ENCODE measurements at regions not wholly inside any gene's neighbourhood (a gene's known extent, or its start where the extent isn't known, plus 50 kb on each side); places are given as distances from the start of the nearest gene placed in this dataset.

DNA sequence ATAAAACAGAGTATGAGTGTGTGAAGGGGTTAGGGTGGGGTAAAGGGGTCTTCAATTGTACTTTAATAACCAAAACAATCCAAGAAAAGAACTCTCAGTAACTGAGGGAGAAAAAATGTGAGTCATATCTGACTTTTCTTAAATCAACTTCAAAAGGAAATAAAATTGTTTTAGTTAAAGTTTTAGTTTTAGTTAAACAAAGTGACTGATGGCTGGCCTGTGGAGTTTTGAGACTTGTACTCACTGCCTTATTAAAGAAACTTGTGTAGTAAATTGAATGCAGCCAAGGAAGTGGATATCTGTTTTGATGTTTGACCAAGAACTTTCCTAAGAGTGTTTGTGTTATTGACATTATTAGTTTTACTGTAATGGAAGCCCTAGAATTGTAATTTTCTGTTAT is 2032.6 kb downstream of the MAT2B start:
- DNase-seq (no peak), ATAC-seq (no peak)
- ChIA-PET POLR2A (no interaction called here), CTCF (no interaction called here)
- Mint-ChIP-seq H3K36me3 (no peaks in the 10 kb centered on the region), H3K4me1 (no peaks in the 10 kb centered on the region), H3K27ac (no peak overlapping the region), H3K9me3 (peaks cover 0 to 8% (median 3%) of the 10 kb centered on the region in 11 donors), H3K27me3 (no peaks in the 10 kb centered on the region), H3K4me3 (no peak overlapping the region)
- Histone ChIP-seq H3K27ac (ENCODE audit: low read depth, low read length) (no peak overlapping the region), H3K9me3 (ENCODE audit: control insufficient read depth in 2 of 3, low read length in 3 of 3) (no peaks in the 10 kb centered on the region), H3K4me3 (ENCODE audit: low read length) (no peak overlapping the region), H3K4me1 (ENCODE audit: control insufficient read depth in 2 of 2, insufficient read depth in 2 of 2, low read length in 2 of 2) (no peaks in the 10 kb centered on the region), H3K27me3 (ENCODE audit: control insufficient read depth in 2 of 2, insufficient read depth in 2 of 2, low read length in 2 of 2) (no peaks in the 10 kb centered on the region), H3K36me3 (ENCODE audit: control insufficient read depth in 2 of 3, insufficient read depth in 3 of 3, low read length in 3 of 3) (no peaks in the 10 kb centered on the region)
- intact Hi-C loops (cut with micrococcal nuclease): no loop called here

GRCh38 chr5:165559645-165560044 is 2054.2 kb downstream of the MAT2B start:
- ATAC-seq (no peak), DNase-seq (no peak)
- no peaks in the 10 kb centered on the region for H3K36me3 Mint-ChIP-seq
- H3K27me3 Mint-ChIP-seq: no peaks in the 10 kb centered on the region
- no peak overlapping the region for H3K27ac Mint-ChIP-seq
- Histone ChIP-seq H3K27me3 (ENCODE audit: control insufficient read depth in 2 of 2, insufficient read depth in 2 of 2, low read length in 2 of 2) (no peaks in the 10 kb centered on the region), H3K36me3 (ENCODE audit: control insufficient read depth in 2 of 3, insufficient read depth in 3 of 3, low read length in 3 of 3) (no peaks in the 10 kb centered on the region), H3K4me3 (ENCODE audit: low read length) (no peak overlapping the region), H3K9me3 (ENCODE audit: control insufficient read depth in 2 of 3, low read length in 3 of 3) (no peaks in the 10 kb centered on the region), H3K4me1 (ENCODE audit: control insufficient read depth in 2 of 2, insufficient read depth in 2 of 2, low read length in 2 of 2) (no peaks in the 10 kb centered on the region), H3K27ac (ENCODE audit: low read depth, low read length) (no peak overlapping the region)
- no peaks in the 10 kb centered on the region for H3K4me1 Mint-ChIP-seq
- POLR2A ChIA-PET: no interaction called here
- no peak overlapping the region for H3K4me3 Mint-ChIP-seq
- intact Hi-C loops (cut with micrococcal nuclease): no loop called here
- CTCF ChIA-PET: no interaction called here
- H3K9me3 Mint-ChIP-seq: peaks cover 0 to 10% (median 0%) of the 10 kb centered on the region in 11 donors

DNA sequence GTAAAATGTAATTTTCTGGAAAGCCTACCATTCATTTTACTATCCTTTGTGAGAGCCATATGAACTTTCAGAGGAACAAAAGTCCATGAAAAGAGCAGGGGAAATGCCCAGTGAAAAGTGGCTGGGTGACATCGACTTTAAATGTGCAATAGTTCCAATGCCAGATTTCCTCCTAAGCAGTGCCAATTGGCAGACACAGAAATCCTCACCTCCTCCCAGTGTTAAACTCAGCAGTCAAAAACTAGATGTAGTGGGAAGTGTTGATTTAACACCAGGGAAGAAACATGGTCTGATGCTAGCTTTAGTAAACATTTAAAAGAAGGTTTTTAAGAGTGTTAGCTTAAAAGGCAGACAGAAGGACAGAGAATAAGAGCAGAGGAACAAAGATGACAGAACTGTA is 2055.2 kb downstream of the MAT2B start:
- Histone ChIP-seq H3K27me3 (ENCODE audit: control insufficient read depth in 2 of 2, insufficient read depth in 2 of 2, low read length in 2 of 2) (no peaks in the 10 kb centered on the region), H3K36me3 (ENCODE audit: control insufficient read depth in 2 of 3, insufficient read depth in 3 of 3, low read length in 3 of 3) (no peaks in the 10 kb centered on the region), H3K4me1 (ENCODE audit: control insufficient read depth in 2 of 2, insufficient read depth in 2 of 2, low read length in 2 of 2) (no peaks in the 10 kb centered on the region), H3K9me3 (ENCODE audit: control insufficient read depth in 2 of 3, low read length in 3 of 3) (no peaks in the 10 kb centered on the region), H3K27ac (ENCODE audit: low read depth, low read length) (no peak overlapping the region), H3K4me3 (ENCODE audit: low read length) (no peak overlapping the region)
- H3K36me3 Mint-ChIP-seq: no peaks in the 10 kb centered on the region
- ChIA-PET POLR2A (no interaction called here), CTCF (no interaction called here)
- H3K27me3 Mint-ChIP-seq: no peaks in the 10 kb centered on the region
- no peak for ATAC-seq
- no peak for DNase-seq
- H3K4me1 Mint-ChIP-seq: no peaks in the 10 kb centered on the region
- peaks cover 0 to 10% (median 0%) of the 10 kb centered on the region in 11 donors for H3K9me3 Mint-ChIP-seq
- intact Hi-C loops (cut with micrococcal nuclease): no loop called here
- no peak overlapping the region for H3K4me3 Mint-ChIP-seq
- no peak overlapping the region for H3K27ac Mint-ChIP-seq

GRCh38 chr5:165565911-165566310 is 2060.5 kb downstream of the MAT2B start:
- H3K9me3 ChIP-seq (ENCODE audit: control insufficient read depth in 2 of 3, low read length in 3 of 3): no peaks in the 10 kb centered on the region
- Mint-ChIP-seq H3K27me3 (no peaks in the 10 kb centered on the region), H3K4me3 (no peak overlapping the region), H3K27ac (no peak overlapping the region), H3K9me3 (peaks cover 0 to 10% (median 4%) of the 10 kb centered on the region in 11 donors), H3K36me3 (no peaks in the 10 kb centered on the region), H3K4me1 (no peaks in the 10 kb centered on the region)
- no peaks in the 10 kb centered on the region for H3K36me3 ChIP-seq (ENCODE audit: control insufficient read depth in 2 of 3, insufficient read depth in 3 of 3, low read length in 3 of 3)
- intact Hi-C loops (cut with micrococcal nuclease): no loop called here
- H3K4me3 ChIP-seq (ENCODE audit: low read length): no peak overlapping the region
- no peak overlapping the region for H3K27ac ChIP-seq (ENCODE audit: low read depth, low read length)
- no peak for ATAC-seq
- no peak for DNase-seq
- ChIA-PET POLR2A (no interaction called here), CTCF (no interaction called here)
- no peaks in the 10 kb centered on the region for H3K27me3 ChIP-seq (ENCODE audit: control insufficient read depth in 2 of 2, insufficient read depth in 2 of 2, low read length in 2 of 2)
- H3K4me1 ChIP-seq (ENCODE audit: control insufficient read depth in 2 of 2, insufficient read depth in 2 of 2, low read length in 2 of 2): no peaks in the 10 kb centered on the region

- Mint-ChIP-seq H3K9me3 (peaks cover 0 to 27% (median 10%) of the 10 kb centered on the region in 11 donors), H3K4me3 (no peak overlapping the region), H3K27ac (no peak overlapping the region), H3K4me1 (no peaks in the 10 kb centered on the region), H3K36me3 (no peaks in the 10 kb centered on the region), H3K27me3 (no peaks in the 10 kb centered on the region)
- H3K27me3 ChIP-seq (ENCODE audit: control insufficient read depth in 2 of 2, insufficient read depth in 2 of 2, low read length in 2 of 2): no peaks in the 10 kb centered on the region
- DNase-seq (no peak), ATAC-seq (no peak)
- H3K4me3 ChIP-seq (ENCODE audit: low read length): no peak overlapping the region
- ChIA-PET POLR2A (no interaction called here), CTCF (no interaction called here)
- intact Hi-C loops (cut with micrococcal nuclease): no loop called here
- no peaks in the 10 kb centered on the region for H3K36me3 ChIP-seq (ENCODE audit: control insufficient read depth in 2 of 3, insufficient read depth in 3 of 3, low read length in 3 of 3)
- H3K4me1 ChIP-seq (ENCODE audit: control insufficient read depth in 2 of 2, insufficient read depth in 2 of 2, low read length in 2 of 2): no peaks in the 10 kb centered on the region
- no peaks in the 10 kb centered on the region for H3K9me3 ChIP-seq (ENCODE audit: control insufficient read depth in 2 of 3, low read length in 3 of 3)
- H3K27ac ChIP-seq (ENCODE audit: low read depth, low read length): no peak overlapping the region
Observed at GRCh38 chr5:165569551-165569950, 2064.1 kb downstream of the MAT2B start.

- CTCF ChIA-PET: no interaction called here
- intact Hi-C loops (cut with micrococcal nuclease): no loop called here
- Histone ChIP-seq H3K36me3 (ENCODE audit: control insufficient read depth in 2 of 3, insufficient read depth in 3 of 3, low read length in 3 of 3) (no peaks in the 10 kb centered on the region), H3K4me1 (ENCODE audit: control insufficient read depth in 2 of 2, insufficient read depth in 2 of 2, low read length in 2 of 2) (no peaks in the 10 kb centered on the region), H3K27me3 (ENCODE audit: control insufficient read depth in 2 of 2, insufficient read depth in 2 of 2, low read length in 2 of 2) (no peaks in the 10 kb centered on the region), H3K9me3 (ENCODE audit: control insufficient read depth in 2 of 3, low read length in 3 of 3) (no peaks in the 10 kb centered on the region), H3K27ac (ENCODE audit: low read depth, low read length) (no peak overlapping the region), H3K4me3 (ENCODE audit: low read length) (no peak overlapping the region)
- ATAC-seq (no peak), DNase-seq (no peak)
- no peak overlapping the region for H3K27ac Mint-ChIP-seq
- peaks cover 1 to 30% (median 11%) of the 10 kb centered on the region in 11 donors for H3K9me3 Mint-ChIP-seq
- H3K27me3 Mint-ChIP-seq: no peaks in the 10 kb centered on the region
- H3K36me3 Mint-ChIP-seq: no peaks in the 10 kb centered on the region
- no peak overlapping the region for H3K4me3 Mint-ChIP-seq
- POLR2A ChIA-PET: no interaction called here
- H3K4me1 Mint-ChIP-seq: no peaks in the 10 kb centered on the region
Observed at GRCh38 chr5:165573445-165573844, 2068.0 kb downstream of the MAT2B start.

GRCh38 chr5:165574100-165574499 is 2068.7 kb downstream of the MAT2B start:
- Histone ChIP-seq H3K4me3 (ENCODE audit: low read length) (no peak overlapping the region), H3K4me1 (ENCODE audit: control insufficient read depth in 2 of 2, insufficient read depth in 2 of 2, low read length in 2 of 2) (no peaks in the 10 kb centered on the region), H3K9me3 (ENCODE audit: control insufficient read depth in 2 of 3, low read length in 3 of 3) (no peaks in the 10 kb centered on the region), H3K27me3 (ENCODE audit: control insufficient read depth in 2 of 2, insufficient read depth in 2 of 2, low read length in 2 of 2) (no peaks in the 10 kb centered on the region), H3K36me3 (ENCODE audit: control insufficient read depth in 2 of 3, insufficient read depth in 3 of 3, low read length in 3 of 3) (no peaks in the 10 kb centered on the region), H3K27ac (ENCODE audit: low read depth, low read length) (no peak overlapping the region)
- POLR2A ChIA-PET: no interaction called here
- intact Hi-C loops (cut with micrococcal nuclease): no loop called here
- no peak overlapping the region for H3K4me3 Mint-ChIP-seq
- no peak for DNase-seq
- no peaks in the 10 kb centered on the region for H3K36me3 Mint-ChIP-seq
- no peak for ATAC-seq
- H3K9me3 Mint-ChIP-seq: peaks cover 1 to 30% (median 11%) of the 10 kb centered on the region in 11 donors
- H3K4me1 Mint-ChIP-seq: no peaks in the 10 kb centered on the region
- no peaks in the 10 kb centered on the region for H3K27me3 Mint-ChIP-seq
- CTCF ChIA-PET: no interaction called here
- no peak overlapping the region for H3K27ac Mint-ChIP-seq

Measured in naive thymus-derived CD4-positive, alpha-beta T cell (primary cell).